Prostate gland (tissue), 2 donors: ENCODE measurements at regions not wholly inside any gene's neighbourhood (a gene's known extent, or its start where the extent isn't known, plus 50 kb on each side); places are given as distances from the start of the nearest gene placed in this dataset.

Experiments
- CTCF ChIP-seq, 4 experiments: fragments of 200-600 bp in 2 of 4; fragments of 450-650 bp in 2 of 4; sonication (generic) in 2 of 4; IDR thresholded peaks; 1 replicate in 3 of 4; 2 replicates in 1 of 4; pipeline ENCODE4 v1.5.1; 2016 to 2019; ENCODE audit warnings: antibody characterized with exemption in 4 of 4, mild to moderate bottlenecking in 2 of 4, moderate library complexity in 2 of 4
- POLR2A ChIP-seq: fragments of 450-650 bp; IDR thresholded peaks from one replicate; pipeline ENCODE4 v1.6.1; 2016; ENCODE audit warnings: antibody characterized with exemption, mild to moderate bottlenecking
- POLR2AphosphoS5 ChIP-seq: sonication (generic); formaldehyde crosslinking; IDR thresholded peaks from one replicate; pipeline ENCODE4 v1.6.1; 2017; ENCODE audit warnings: antibody characterized with exemption

GRCh38 chr18:37709740-37710139 is 144.1 kb upstream of the CELF4 start:
- TF ChIP-seq CTCF (IDR thresholded peaks at IDR 0.05) (no peak), POLR2A (no peak), POLR2AphosphoS5 (no peak)
